Left renal pelvis (tissue), 4 donors: ENCODE measurements at regions not wholly inside any gene's neighbourhood (a gene's known extent, or its start where the extent isn't known, plus 50 kb on each side); places are given as distances from the start of the nearest gene placed in this dataset.
"Not testable (repeated sequence)": the region's sequence is repeated elsewhere in the genome, so short reads cannot be mapped to it uniquely, and the experiment has no call there.

Experiments
- DNase-seq, 4 donors: peaks; one replicate each; pipeline ENCODE4 v3.0.0-alpha.2; 2013; ENCODE audit warnings: low read depth in 4 of 4, low spot score in 3 of 4

DNA sequence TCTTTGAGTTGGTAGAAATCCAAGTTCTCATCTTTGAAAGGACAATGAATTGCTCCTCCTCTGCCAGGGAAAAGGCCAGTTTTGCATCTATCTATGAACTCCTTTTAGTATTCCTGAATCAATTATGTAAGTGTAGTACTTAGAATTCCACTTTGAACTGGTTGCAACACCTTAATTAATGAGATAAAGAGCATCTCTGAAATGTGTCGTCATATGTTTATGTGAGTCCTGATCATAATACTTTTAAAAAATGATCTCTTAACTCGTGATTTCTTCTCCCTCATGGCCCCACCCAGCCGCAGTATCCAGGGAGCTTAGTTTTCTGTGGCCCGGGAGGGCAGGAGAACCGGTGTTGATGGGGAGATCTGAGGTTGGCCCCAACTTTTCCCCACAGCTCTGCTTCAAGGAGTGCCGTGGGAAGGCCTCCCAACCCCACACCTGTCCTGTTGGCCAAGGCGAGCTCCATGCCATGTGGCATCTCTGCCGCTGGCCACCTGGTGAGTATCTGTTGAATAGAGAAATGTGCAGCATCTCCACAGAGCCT is 203.5 kb downstream of the TMEM121 start:
- not testable (repeated sequence) for DNase-seq

DNA sequence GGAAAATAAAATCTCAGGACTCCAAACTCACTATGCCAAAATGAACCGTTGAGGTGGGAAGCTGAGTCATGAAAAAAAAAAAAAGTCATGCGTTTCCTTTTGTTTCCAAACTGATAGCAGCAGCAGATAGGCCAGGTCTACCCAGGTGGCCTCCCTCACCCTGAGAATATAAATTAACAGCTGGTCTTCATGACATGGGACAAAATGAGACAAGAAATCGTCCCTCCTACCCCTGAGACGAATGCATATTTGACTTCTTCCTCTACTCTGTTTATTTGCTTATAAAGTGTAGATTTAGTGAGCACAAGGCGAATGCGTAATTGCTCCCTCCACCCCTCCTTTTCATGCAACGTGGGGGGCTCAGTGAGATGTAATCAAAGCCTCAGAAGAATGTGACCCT is 204.3 kb downstream of the TMEM121 start:
- DNase-seq = not testable (repeated sequence)

DNA sequence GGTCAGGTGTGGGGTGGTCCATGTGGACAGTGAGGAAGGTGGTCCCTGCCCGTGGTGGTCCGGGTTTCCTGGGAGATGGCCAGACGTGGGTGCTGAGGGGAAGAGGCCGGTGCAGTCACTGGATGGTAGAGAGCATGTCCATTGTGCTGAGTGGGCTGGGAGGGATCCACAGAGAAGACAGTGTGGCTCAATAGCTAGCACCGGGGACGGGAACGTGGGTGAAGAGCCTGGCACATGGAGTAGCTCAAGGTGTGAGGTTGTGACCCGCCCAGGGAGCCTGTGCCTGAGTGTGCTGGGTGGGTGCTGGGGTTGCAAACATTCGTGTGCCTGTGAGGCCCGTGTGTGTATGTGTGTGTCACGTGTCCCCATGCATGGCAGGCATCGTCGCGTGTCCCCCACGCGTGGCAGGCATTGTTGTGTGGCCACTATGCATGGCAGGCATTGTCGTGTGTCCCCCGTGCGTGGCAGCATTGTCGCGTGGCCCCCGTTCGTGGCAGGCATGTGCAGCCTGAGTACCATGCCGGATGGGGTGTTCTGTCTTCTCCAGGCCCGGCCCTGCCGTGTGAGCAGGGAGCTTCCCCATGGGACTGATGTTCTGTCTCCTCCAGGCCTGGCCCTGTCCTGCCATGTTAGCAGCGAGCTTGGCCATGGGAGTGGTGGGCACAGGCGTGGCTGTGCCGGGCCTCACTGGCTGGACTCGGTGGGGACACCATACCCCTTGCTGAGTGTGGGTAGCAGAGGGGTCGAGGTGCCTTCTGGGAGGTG is 205.0 kb downstream of the TMEM121 start:
- DNase-seq = not testable (repeated sequence)

DNA sequence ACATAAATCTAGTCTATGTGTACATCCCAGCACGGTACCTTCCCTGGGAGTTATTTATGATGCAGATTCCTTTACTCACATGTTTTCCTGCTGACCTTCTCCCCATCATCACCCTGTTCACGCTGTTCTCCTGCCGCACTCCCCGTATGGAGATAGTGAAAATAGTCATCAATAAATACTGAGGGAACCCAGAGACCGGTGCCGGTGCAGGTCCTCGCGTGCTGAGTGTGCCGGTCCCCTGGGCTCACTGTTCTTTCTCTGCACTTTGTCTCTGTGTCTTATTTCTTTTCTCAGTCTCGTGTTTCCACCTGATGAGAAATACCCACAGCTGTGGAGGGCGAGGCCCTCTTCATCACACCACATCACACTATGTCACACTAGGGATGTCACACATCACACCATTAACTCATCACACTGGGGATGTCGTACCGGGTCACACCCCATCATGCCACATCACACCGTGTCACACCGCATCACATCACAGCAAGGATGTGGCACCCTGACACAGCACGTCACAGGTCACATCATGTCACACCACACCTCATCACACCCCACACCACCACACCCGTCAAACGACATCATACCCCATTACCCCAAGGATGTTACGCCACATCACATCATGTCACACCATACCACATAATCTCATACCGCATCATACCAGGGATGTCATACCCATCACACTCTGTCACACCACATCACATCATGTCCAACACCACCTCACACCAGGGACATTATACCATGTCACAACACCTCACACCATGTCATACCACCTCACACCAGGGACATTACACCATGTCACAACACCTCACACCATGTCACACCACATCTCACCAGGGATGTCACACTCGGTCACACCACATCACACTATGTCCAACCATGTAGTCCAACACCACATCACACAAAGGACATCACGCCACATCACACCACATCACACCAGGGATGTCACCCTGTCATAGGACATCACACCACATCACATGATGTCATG is 207.0 kb downstream of the TMEM121 start:
- DNase-seq = no peak

DNA sequence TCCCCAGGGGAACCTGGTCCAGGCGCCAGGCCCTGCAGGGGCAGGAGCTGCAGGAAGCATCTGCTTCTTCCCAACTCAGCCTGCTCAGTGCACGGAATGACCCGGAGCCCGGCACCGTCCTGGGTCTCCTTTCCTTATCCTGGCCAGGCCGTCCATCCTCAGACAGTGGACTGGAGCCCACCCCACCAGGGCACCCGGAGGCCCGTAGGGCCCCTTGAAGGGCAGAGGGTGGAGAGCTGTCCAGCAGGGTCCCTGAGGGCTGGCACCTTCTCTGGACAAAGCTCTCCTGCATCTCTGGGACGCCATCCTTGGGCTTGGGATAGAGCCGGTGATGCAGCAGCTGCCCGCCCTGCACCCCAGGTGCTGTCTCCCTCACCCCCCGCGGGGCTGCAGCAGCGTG is 207.9 kb downstream of the TMEM121 start:
- DNase-seq = not testable (repeated sequence)

DNA sequence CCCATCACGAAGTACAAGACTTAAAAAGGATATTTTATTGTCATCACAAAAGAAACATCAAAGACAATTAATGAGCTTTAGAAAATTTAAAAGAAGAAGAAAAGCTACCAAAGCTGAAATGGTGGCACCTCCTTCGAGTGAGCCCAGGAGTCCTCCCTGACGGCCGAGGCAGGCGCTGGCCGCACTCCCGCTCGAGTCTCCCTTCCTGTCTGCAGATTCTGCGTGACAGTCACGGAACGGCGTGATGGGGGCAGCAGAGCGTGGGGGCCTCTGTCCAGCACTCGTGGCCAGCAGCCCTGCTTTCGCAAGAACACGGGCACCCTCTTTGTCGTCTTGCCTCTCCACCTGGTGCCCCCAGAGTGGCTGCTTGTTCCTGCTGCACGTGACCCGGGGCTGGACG is 209.9 kb downstream of the TMEM121 start:
- DNase-seq = not testable (repeated sequence)

DNA sequence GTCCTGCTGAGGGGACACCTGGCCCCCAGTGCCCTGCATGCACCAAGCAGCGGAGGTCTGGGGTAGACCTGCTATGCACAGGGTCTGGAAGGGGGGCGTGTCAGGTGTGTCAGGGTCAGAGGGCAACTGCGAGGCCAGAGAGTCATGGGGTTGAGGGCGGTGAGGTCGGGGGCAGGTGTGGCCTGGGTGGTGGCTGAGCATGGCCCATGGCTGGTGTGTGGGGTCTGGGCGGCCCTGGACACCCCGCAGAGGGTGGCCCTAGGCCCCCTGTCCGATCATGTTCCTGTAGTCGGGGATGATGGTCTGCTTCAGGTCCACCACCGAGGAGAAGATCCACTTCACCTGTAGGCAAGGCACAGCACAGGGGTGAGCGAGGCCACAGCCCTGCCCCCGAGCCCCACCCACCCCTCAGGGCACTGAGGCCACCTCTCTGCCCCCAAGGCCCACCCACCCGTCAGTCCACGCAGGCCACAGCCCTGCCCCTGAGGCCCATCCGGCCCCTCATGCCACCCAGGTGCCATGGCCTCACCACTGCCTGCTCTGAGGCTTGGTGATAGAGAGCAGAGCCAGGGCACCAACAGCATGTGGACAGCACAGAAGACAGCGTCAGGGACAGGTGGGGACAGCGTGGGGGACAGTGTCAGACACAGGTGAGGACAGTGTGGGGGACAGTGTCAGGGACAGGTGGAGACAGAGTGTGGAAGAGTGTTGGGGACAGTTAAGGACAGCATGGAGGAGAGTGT is 211.3 kb downstream of the TMEM121 start:
- no peak for DNase-seq

DNA sequence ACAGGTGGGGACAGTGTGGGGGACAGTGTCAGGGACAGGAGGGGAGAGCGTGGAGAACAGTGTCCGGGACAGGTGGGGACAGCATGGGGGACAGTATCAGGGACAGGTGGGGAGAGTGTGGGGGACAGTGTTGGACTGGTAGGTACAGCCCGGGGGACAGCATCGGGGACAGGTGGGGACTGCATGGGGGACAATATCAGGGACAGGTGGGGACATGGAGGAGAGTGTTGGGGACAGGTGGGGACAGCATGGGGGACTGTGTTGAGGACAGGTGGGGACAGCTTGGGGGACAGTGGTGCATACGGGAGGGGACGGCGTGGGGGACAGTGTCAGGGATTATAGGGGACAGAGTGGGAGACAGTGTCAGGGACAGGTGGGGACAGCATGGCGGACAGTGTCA is 212.3 kb downstream of the TMEM121 start:
- no peak for DNase-seq

DNA sequence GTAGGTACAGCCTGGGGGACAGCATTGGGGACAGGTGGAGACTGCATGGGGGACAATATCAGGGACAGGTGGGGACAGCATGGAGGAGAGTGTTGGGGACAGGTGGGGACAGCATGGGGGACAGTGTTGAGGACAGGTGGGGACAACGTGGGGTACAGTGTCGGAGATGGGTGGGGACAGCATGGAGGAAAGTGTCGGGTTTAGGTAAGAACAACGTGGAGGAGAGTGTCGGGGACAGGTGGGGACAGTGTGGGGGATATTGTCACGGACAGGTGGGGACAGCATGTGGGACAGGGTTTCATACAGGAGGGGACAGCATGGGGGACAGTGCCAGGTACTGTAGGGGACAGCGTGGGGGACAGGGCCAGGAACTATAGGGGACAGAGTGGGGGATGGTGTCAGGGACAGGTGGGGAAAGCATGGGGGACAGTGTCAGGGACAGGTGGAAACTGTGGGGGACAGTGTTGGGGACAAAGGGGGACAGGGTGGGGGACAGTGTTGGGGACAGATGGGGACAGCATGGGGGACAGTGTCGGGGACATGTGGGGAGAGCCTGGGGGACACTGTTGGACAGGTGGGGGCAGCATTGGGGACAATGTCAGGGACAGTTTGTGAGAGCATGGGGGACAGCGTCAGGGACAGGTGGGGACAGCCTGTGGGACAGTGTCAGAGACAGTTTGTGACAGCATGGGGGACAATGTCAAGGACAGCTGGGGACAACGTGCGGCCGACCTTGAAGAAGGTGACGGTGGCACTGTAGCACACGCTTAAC is 213.1 kb downstream of the TMEM121 start:
- DNase-seq = no peak

DNA sequence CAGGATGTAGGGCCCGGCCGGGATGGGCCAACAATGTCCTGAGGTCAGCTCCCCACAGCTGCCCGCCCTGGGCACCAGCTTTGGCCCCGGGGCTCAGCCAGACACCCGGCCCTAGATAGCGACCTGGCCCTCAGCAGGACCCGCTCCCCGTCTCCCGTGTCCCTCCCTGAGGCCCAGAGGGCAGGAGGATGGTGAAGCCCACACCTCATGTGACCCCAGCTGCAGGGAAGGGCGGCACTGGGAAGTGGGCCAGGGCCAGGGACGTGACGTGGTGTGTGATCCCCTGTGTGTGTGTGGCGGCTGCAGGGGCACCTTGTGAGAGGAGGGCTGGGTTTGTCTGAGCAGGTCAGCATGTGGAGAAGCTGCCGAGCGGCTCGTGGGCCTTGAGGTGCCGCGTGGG is 213.9 kb downstream of the TMEM121 start:
- not testable (repeated sequence) for DNase-seq

DNA sequence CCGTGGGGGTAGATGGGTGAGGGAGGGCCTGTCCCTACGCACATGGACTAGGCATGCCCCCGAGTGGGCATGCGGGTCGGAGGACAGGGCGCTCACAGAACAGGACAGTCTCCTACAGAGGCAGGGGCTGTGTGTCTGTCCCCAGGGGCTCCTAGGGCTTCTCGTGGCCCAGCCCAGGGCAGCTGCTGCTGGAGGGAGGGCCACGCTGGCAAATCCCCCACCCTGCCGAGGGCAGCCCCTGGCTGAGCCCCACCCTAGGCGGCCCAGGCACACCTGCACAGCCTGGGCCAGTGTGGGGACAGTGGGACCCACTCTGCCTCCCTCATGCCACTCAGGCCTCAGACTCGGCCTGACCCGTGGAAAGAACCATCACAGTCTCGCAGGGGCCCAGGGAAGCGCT is 214.6 kb downstream of the TMEM121 start:
- DNase-seq = not testable (repeated sequence)

DNA sequence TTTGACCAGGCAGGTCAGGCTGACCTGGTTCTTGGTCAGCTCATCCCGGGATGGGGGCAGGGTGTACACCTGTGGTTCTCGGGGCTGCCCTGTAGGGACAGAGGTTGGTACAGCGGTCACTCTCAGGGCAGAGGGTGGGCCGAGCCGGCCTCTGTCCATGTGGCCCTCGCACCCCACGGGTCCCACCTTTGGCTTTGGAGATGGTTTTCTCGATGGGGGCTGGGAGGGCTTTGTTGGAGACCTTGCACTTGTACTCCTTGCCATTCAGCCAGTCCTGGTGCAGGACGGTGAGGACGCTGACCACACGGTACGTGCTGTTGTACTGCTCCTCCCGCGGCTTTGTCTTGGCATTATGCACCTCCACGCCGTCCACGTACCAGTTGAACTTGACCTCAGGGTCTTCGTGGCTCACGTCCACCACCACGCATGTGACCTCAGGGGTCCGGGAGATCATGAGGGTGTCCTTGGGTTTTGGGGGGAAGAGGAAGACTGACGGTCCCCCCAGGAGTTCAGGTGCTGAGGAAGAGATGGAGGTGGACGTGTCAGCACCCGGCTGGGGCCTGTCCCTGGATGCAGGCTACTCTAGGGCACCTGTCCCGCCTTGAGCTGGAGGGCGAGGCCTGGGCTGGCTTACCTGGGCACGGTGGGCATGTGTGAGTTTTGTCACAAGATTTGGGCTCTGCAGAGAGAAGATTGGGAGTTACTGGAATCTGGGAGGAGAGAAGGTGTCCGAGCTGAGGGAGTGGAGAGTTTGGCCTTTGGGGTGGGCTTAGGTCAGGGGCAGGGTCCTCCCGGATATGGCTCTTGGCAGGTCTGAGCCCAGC is 215.5 kb downstream of the TMEM121 start:
- not testable (repeated sequence) for DNase-seq

DNA sequence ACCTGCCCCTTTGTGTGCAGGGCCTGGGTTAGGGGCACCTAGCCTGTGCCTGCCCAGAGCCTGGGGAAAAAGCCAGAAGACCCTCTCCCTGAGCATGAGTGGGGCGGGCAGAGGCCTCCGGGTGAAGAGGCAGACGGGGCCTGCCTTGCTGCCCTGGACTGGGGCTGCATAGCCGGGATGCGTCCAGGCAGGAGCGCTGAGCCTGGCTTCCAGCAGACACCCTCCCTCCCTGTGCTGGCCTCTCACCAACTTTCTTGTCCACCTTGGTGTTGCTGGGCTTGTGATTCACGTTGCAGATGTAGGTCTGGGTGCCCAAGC is 216.1 kb downstream of the TMEM121 start:
- DNase-seq = no peak

DNA sequence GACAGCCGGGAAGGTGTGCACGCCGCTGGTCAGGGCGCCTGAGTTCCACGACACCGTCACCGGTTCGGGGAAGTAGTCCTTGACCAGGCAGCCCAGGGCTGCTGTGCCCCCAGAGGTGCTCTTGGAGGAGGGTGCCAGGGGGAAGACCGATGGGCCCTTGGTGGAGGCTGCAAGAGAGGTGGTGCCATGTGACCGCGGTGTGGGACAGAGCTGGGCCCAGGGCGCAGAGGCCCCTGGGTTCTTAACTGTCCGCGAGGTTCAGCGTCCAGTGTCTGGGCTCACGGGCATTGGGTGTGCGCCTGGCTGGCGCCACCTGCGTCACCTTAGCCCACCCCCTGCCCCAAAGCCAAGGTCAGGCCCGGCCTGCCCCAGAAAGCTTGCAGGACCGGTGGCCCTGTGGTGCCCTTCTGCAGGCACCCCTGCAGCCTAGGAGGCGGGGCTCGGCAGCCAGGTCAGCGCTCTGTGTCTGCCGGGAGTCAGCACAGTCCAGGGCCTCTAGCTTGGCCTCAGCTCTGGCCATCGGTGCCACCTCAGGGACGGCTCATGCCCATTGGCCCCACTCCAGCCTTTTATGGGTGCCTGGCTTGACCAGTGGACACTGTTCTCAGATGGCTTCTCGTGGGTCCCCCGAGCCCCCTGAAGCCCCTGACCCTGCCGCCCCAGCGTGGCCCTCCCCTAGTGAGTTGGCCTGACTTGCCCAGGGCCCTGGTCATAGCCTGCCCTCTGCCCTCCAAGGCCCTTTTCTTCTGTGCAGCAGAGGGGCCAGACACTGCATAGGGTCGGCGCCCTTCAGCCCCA is 216.7 kb downstream of the TMEM121 start:
- not testable (repeated sequence) for DNase-seq

DNA sequence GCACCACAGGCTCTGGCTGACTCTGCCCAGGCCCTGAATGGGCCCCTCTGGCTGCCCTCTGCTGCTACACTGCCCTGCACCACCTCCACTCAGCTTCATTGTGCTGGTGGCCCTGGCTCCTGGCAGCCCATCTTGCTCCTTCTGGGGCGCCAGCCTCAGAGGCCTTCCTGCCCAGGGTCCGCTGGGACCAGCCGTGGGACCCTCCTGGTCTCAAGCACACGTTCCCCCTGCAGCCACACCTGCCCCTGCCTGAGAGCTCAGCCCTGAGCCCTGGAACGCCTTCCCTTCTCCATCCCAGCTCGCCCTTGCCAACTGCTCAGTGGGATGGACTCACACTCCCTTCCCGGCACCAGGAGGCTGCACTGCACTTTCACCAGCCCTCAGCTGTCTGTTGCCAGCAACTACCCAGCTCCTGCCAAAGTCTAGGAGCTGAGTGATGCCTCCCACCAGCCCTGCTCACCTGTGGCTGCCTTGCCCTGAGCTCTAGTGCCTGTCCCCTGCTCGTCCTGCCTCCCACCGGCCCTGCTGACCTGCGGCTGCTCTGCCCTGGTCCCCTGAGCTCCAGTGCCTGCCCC is 217.9 kb downstream of the TMEM121 start:
- not testable (repeated sequence) for DNase-seq

DNA sequence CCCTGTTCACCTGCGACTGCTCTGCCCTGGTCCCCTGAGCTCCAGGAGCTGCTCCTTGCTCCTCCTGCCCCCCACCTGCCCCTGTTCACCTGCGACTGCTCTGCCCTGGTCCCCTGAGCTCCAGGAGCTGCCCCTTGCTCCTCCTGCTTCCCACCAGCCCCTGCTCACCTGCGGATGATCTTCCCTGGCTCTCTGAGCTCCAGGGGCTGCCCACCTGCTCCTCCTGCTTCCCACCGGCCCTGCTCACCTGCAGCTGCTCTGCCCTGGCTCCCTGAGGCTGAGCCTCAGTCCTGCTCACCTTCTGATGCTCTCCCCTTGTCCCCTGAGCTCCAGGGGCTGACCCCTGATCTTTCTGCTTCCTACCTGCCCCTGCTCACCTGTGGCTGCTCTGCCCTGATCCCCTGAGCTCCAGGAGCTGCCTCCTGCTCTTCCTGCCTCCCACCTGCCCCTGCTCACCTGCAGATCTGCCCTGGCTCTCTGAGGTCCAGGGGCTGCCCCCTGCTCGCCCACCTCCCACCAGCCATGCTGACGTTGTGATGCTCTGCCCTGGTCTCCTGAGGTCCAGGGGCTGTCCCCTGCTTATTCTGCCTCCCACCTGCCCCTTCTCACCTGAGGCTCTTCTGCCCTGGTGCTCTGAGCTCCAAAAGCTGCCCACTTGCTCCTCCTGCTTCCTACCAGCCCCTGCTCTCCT is 219.2 kb downstream of the TMEM121 start:
- no peak for DNase-seq

DNA sequence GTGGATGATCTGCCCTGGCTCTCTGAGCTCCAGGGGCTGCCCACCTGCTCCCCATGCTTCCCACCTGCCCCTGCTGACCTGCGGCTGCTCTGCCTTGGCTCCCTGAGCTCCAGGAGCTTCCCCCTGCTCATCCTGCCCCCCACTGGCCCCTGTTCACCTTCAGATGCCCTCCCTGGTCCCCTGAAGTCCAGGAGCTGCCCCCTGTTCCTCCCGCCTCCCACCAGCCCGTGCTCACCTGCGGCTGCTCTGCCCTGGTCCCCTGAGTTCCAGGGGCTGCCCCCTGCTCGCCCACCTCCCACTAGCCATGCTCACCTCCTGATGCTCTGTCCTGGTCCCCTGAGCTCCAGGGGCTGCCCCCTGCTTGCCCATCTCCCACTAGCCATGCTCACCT is 219.7 kb downstream of the TMEM121 start:
- DNase-seq = no peak
